ENCODE measurements at regions not wholly inside any gene's neighbourhood (a gene's known extent, or its start where the extent isn't known, plus 50 kb on each side); places are given as distances from the start of the nearest gene placed in this dataset.

DNA sequence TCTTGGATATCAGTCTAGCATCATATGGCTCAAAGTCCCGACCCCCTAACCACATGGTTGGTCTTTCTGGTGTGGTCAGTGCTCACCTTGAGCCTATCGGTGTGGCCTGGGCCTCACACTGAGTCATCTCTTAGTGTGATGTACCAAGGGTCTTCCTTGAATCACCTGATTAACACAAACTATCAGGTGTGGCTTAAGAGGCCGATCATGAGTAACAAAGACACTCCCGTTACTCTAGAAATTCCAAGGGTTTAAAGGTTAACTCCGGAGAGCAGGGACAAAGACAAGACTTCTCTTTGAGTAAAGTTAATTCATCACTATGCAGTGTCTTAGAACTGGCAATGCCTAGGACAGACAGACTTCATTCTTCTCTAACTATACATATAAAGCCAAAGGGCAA is 52.3 kb upstream of the ARMC3 start:
- Mint-ChIP-seq H3K4me1 (peaks cover 8% of the 10 kb centered on the region), H3K27me3 (peaks cover 3% of the 10 kb centered on the region), H3K4me3 (no peak overlapping the region), H3K36me3 (ENCODE audit: low read depth) (no peaks in the 10 kb centered on the region), H3K9me3 (no peaks in the 10 kb centered on the region), H3K27ac (no peak overlapping the region)
- DNase-seq (no peak), ATAC-seq (no peak)

- DNase-seq (no peak), ATAC-seq (no peak)
- Mint-ChIP-seq H3K9me3 (no peaks in the 10 kb centered on the region), H3K4me1 (peaks cover 8% of the 10 kb centered on the region), H3K27me3 (no peaks in the 10 kb centered on the region), H3K4me3 (no peak overlapping the region), H3K27ac (no peak overlapping the region), H3K36me3 (ENCODE audit: low read depth) (no peaks in the 10 kb centered on the region)
These were observed 53.5 kb upstream of the ARMC3 start for GRCh38 chr10:22874189-22874854.

GRCh38 chr10:22856444-22857074 is 71.3 kb upstream of the ARMC3 start:
- no peaks in the 10 kb centered on the region for H3K9me3 Mint-ChIP-seq
- no peaks in the 10 kb centered on the region for H3K36me3 Mint-ChIP-seq (ENCODE audit: low read depth)
- DNase-seq, result no peak
- no peak for ATAC-seq
- no peaks in the 10 kb centered on the region for H3K4me1 Mint-ChIP-seq
- H3K4me3 Mint-ChIP-seq, result no peak overlapping the region
- H3K27me3 Mint-ChIP-seq, result no peaks in the 10 kb centered on the region
- H3K27ac Mint-ChIP-seq, result no peak overlapping the region

DNA sequence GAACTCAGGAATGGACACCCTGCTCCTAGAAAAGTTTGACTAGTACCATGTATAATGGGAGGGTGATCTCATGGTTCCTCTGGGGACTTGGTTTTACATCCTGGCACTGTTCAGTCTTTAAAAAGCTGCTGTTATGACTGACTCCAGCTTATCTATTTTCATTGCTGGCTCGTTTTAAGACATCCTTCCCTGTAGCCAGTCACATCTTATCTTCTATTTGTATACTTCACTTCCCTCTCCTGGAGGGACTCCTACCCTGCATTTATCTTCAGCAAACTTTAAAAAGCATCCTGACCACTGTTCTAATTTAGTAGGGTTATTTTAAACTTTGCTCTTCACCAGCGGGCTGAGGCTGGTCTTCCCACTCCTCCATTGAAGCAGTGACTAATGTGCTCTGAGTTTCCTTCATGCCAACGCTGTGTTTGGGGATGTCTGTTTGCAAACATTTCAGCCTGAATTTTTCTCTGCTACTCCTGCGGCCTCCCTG is 72.9 kb upstream of the ARMC3 start:
- ATAC-seq (no peak), DNase-seq (no peak)
- H3K36me3 Mint-ChIP-seq (ENCODE audit: low read depth), result no peaks in the 10 kb centered on the region
- H3K27me3 Mint-ChIP-seq, result no peaks in the 10 kb centered on the region
- H3K4me1 Mint-ChIP-seq, result no peaks in the 10 kb centered on the region
- no peaks in the 10 kb centered on the region for H3K9me3 Mint-ChIP-seq
- H3K27ac Mint-ChIP-seq, result no peak overlapping the region
- no peak overlapping the region for H3K4me3 Mint-ChIP-seq

GRCh38 chr10:22853906-22854447 is 73.9 kb upstream of the ARMC3 start:
- ATAC-seq, result no peak

GRCh38 chr10:22852712-22853353 is 75.0 kb upstream of the ARMC3 start:
- no peak for DNase-seq
- Mint-ChIP-seq H3K36me3 (ENCODE audit: low read depth) (no peaks in the 10 kb centered on the region), H3K27me3 (no peaks in the 10 kb centered on the region)

More at GRCh38 chr10:22853906-22854447, 73.9 kb upstream of the ARMC3 start:
- Mint-ChIP-seq H3K4me1 (peaks cover 5% of the 10 kb centered on the region), H3K27me3 (no peaks in the 10 kb centered on the region), H3K36me3 (ENCODE audit: low read depth) (no peaks in the 10 kb centered on the region), H3K9me3 (no peaks in the 10 kb centered on the region), H3K27ac (no peak overlapping the region), H3K4me3 (no peak overlapping the region)
- no peak for DNase-seq

DNA sequence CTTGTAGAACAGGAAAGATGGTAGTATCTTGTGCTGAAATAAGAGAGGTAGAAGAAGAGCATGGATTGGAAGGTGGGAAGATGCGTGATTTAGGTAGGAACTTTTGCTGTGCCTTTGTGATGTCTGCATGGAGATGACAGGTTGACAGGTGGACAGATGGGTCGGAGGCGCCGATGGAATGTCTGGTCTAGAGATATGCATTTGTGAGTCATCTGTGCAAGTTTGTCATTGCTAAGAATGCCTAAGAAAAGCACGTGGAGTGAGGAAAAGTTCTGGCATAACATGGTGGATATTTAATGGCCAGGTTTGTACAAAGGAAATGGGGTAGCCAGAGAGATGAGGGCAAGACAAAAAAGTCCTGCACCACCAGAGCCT is 76.0 kb upstream of the ARMC3 start:
- no peak for ATAC-seq
- Mint-ChIP-seq H3K4me1 (peaks cover 5% of the 10 kb centered on the region), H3K4me3 (no peak overlapping the region), H3K27ac (no peak overlapping the region), H3K27me3 (no peaks in the 10 kb centered on the region), H3K9me3 (no peaks in the 10 kb centered on the region), H3K36me3 (ENCODE audit: low read depth) (no peaks in the 10 kb centered on the region)
- DNase-seq, result no peak

More at GRCh38 chr10:22852712-22853353, 75.0 kb upstream of the ARMC3 start:
- ATAC-seq, result no peak
- no peaks in the 10 kb centered on the region for H3K9me3 Mint-ChIP-seq
- no peak overlapping the region for H3K4me3 Mint-ChIP-seq
- H3K4me1 Mint-ChIP-seq, result peaks cover 5% of the 10 kb centered on the region
- no peak overlapping the region for H3K27ac Mint-ChIP-seq

GRCh38 chr10:22850541-22850940 is 77.3 kb upstream of the ARMC3 start:
- H3K4me3 Mint-ChIP-seq, result no peak overlapping the region
- no peaks in the 10 kb centered on the region for H3K9me3 Mint-ChIP-seq
- DNase-seq, result no peak

DNA sequence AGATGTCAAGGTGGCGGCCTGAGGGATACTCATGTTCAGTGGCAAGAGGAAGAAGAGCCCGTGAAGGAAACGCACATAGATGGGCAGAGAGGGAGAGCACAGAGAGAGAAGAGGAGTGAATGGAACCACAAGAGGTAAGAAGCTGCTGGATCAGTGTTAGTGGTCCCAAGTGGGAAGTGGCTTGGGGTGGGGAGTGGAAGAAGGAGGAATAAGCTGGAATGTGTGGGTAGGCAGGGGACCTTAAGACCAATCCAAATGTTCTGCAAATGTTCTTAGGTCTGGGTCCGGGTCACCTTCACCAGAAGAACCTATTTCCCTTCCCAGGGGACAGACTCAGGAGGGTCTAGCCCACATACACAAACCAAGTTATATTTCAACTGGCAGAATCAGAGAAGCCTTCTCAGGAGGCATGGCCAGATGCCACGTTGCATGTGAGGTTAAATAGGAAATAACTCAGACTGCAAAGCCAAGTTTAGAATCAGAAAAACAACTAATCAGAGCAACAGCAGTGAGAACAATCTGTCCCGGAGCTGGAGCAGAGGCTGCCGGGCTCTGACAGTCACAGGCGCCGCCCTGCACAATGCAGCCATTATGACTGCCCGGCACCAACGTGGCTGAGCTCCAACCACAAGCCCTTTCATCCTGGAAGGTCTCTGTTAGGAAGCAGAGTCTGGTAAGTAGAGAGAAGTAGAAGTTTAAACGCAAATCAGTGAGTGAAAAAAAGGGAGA is 78.6 kb upstream of the ARMC3 start:
- no peak overlapping the region for H3K4me3 Mint-ChIP-seq
- H3K27me3 Mint-ChIP-seq, result no peaks in the 10 kb centered on the region
- ATAC-seq (no peak), DNase-seq (peak; percentile 3)
- no peak overlapping the region for H3K27ac Mint-ChIP-seq
- H3K4me1 Mint-ChIP-seq, result peaks cover 5% of the 10 kb centered on the region
- no peaks in the 10 kb centered on the region for H3K36me3 Mint-ChIP-seq (ENCODE audit: low read depth)
- H3K9me3 Mint-ChIP-seq, result no peaks in the 10 kb centered on the region

More at GRCh38 chr10:22850541-22850940, 77.3 kb upstream of the ARMC3 start:
- ATAC-seq, result no peak
- no peaks in the 10 kb centered on the region for H3K27me3 Mint-ChIP-seq
- H3K36me3 Mint-ChIP-seq (ENCODE audit: low read depth), result no peaks in the 10 kb centered on the region
- peaks cover 5% of the 10 kb centered on the region for H3K4me1 Mint-ChIP-seq
- no peak overlapping the region for H3K27ac Mint-ChIP-seq

DNA sequence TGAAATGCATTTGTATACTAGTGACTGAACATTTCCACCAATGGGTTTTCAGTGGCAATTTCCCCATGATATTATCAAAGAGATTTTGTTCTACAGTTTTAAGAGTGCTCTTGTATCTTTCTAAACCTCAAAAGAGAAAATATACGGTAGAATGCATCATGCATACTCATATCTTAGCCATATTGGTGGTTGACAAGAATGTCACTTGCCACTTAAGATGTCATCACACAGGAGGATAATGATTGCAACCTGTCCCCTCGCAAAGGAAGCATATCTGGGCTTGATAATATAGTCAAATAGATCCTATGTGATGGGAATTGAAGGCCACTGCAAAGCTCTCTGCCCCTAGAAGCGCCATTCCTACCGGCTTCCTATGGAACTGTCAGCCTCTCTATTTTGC is 79.3 kb upstream of the ARMC3 start:
- ATAC-seq, result no peak
- no peaks in the 10 kb centered on the region for H3K36me3 Mint-ChIP-seq (ENCODE audit: low read depth)
- no peaks in the 10 kb centered on the region for H3K27me3 Mint-ChIP-seq
- DNase-seq, result no peak
- H3K9me3 Mint-ChIP-seq, result no peaks in the 10 kb centered on the region
- peaks cover 5% of the 10 kb centered on the region for H3K4me1 Mint-ChIP-seq
- H3K27ac Mint-ChIP-seq, result no peak overlapping the region
- no peak overlapping the region for H3K4me3 Mint-ChIP-seq

DNA sequence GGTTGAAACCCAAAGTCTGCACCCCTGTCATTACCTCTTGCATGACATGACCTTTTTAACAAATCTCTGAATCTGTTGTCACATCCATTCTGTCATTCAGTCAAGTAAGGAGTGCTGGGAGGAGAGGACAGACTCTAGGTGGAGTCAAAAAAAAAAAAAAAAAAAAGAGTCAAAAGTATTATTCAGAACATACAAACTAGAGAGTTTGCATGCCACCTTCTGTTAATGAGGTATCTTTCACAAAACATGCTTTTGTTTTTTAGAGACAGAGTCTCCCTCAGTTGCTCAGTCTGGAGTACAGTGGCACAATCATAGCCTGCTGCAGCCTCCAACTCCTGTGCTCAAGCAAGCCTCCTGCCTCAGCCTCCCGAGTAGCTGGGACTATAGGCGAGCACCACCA is 81.6 kb upstream of the ARMC3 start:
- no peaks in the 10 kb centered on the region for H3K36me3 Mint-ChIP-seq (ENCODE audit: low read depth)
- H3K27me3 Mint-ChIP-seq, result no peaks in the 10 kb centered on the region
- DNase-seq (no peak), ATAC-seq (no peak)
- H3K4me3 Mint-ChIP-seq, result no peak overlapping the region
- no peaks in the 10 kb centered on the region for H3K9me3 Mint-ChIP-seq
- H3K27ac Mint-ChIP-seq, result no peak overlapping the region
- peaks cover 5% of the 10 kb centered on the region for H3K4me1 Mint-ChIP-seq

DNA sequence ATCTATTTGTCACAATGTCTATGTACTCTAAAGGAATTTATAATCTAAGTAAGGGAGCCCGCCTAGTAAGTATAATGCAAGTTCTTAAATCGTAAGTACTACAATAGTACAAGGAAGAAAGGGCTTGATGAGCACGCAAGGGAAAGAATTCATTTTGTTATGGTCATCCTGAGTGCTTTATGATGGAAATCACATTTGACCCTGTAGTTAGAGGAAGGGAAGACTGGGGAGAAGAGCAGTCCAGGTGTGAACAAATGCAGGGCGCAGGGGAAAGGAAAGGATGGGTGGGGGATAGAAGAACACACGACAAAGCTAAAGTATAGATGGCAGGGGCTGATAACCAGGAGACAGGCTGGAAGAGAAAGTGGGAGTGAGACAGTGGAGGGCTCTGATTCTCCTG is 88.2 kb upstream of the ARMC3 start:
- peaks cover 6% of the 10 kb centered on the region for H3K4me1 Mint-ChIP-seq
- H3K9me3 Mint-ChIP-seq, result no peaks in the 10 kb centered on the region
- no peaks in the 10 kb centered on the region for H3K27me3 Mint-ChIP-seq
- H3K4me3 Mint-ChIP-seq, result no peak overlapping the region
- no peak overlapping the region for H3K27ac Mint-ChIP-seq
- H3K36me3 Mint-ChIP-seq (ENCODE audit: low read depth), result no peaks in the 10 kb centered on the region
- DNase-seq (no peak), ATAC-seq (no peak)

- Mint-ChIP-seq H3K27ac (no peak overlapping the region), H3K27me3 (no peaks in the 10 kb centered on the region)
These were observed 90.1 kb upstream of the ARMC3 start for GRCh38 chr10:22837771-22838170.

GRCh38 chr10:22837351-22837750 is 90.5 kb upstream of the ARMC3 start:
- no peak overlapping the region for H3K4me3 Mint-ChIP-seq
- H3K36me3 Mint-ChIP-seq (ENCODE audit: low read depth), result no peaks in the 10 kb centered on the region
- no peaks in the 10 kb centered on the region for H3K27me3 Mint-ChIP-seq
- H3K4me1 Mint-ChIP-seq, result peaks cover 6% of the 10 kb centered on the region
- ATAC-seq (no peak), DNase-seq (no peak)
- H3K27ac Mint-ChIP-seq, result no peak overlapping the region
- no peaks in the 10 kb centered on the region for H3K9me3 Mint-ChIP-seq

More at GRCh38 chr10:22837771-22838170, 90.1 kb upstream of the ARMC3 start:
- Mint-ChIP-seq H3K9me3 (no peaks in the 10 kb centered on the region), H3K4me1 (peaks cover 6% of the 10 kb centered on the region), H3K4me3 (no peak overlapping the region), H3K36me3 (ENCODE audit: low read depth) (no peaks in the 10 kb centered on the region)
- ATAC-seq (no peak), DNase-seq (no peak)

All from activated naive CD8-positive, alpha-beta T cell treated with anti-CD3 and anti-CD28 coated beads, Interleukin-2, amount 50 U/mL, for 24 hours (primary cell).